H9 (cell line): ENCODE measurements at regions not wholly inside any gene's neighbourhood (a gene's known extent, or its start where the extent isn't known, plus 50 kb on each side); places are given as distances from the start of the nearest gene placed in this dataset.

Experiments
- DNase-seq: peaks from one replicate; pipeline ENCODE4 v3.0.0-alpha.2; 2017
- H2AFZ ChIP-seq: one replicate; pipeline ENCODE4 v1.6.1; 2013; ENCODE audit warnings: mild to moderate bottlenecking, low read length, control low read depth, moderate library complexity
- H2AK5ac ChIP-seq: 2 replicates; pipeline ENCODE4 v1.6.1; 2013; ENCODE audit warnings: low read length, control low read depth, mixed read lengths; ENCODE audit not compliant: insufficient read length
- H2BK120ac ChIP-seq: one replicate; pipeline ENCODE4 v1.6.1; 2013; ENCODE audit warnings: low read depth, mild to moderate bottlenecking, low read length, control low read depth, inconsistent platforms; ENCODE audit not compliant: poor library complexity, severe bottlenecking
- H2BK12ac ChIP-seq: 2 replicates; pipeline ENCODE4 v1.6.1; 2013; ENCODE audit warnings: low read length, control low read depth, mixed read lengths, low read depth; ENCODE audit not compliant: insufficient read length
- H2BK15ac ChIP-seq: 2 replicates; pipeline ENCODE4 v1.6.1; 2013; ENCODE audit warnings: low read depth, low read length, control low read depth
- H2BK20ac ChIP-seq: one replicate; pipeline ENCODE4 v1.6.1; 2013; ENCODE audit warnings: low read depth, mild to moderate bottlenecking, low read length, control low read depth, inconsistent platforms; ENCODE audit not compliant: poor library complexity, severe bottlenecking
- H2BK5ac ChIP-seq: 2 replicates; pipeline ENCODE4 v1.6.1; 2013; ENCODE audit warnings: low read length, control low read depth, mixed read lengths; ENCODE audit not compliant: insufficient read length
- H3K14ac ChIP-seq: 2 replicates; pipeline ENCODE4 v1.6.1; 2013; ENCODE audit warnings: low read length, control low read depth; ENCODE audit not compliant: insufficient read depth
- H3K18ac ChIP-seq: 2 replicates; pipeline ENCODE4 v1.6.1; 2013; ENCODE audit warnings: low read depth, mild to moderate bottlenecking, mixed read lengths, low read length, control low read depth; ENCODE audit not compliant: insufficient read length
- H3K23ac ChIP-seq: 2 replicates; pipeline ENCODE4 v1.6.1; 2013; ENCODE audit warnings: low read length, control low read depth, mixed read lengths, low read depth; ENCODE audit not compliant: insufficient read length
- H3K23me2 ChIP-seq: 2 replicates; pipeline ENCODE4 v1.6.1; 2013; ENCODE audit warnings: low read depth, mild to moderate bottlenecking, mixed read lengths, low read length, control low read depth; ENCODE audit not compliant: insufficient read length, poor library complexity, severe bottlenecking
- H3K27ac ChIP-seq: 2 replicates; pipeline ENCODE4 v1.5.1; 2013; ENCODE audit warnings: low read length, control low read depth, mixed read lengths, low read depth; ENCODE audit not compliant: insufficient read length
- H3K27me3 ChIP-seq: 2 replicates; pipeline ENCODE4 v1.6.1; 2013; ENCODE audit warnings: low read length, control low read depth, inconsistent platforms; ENCODE audit not compliant: insufficient read depth
- H3K4ac ChIP-seq: 2 replicates; pipeline ENCODE4 v1.6.1; 2013; ENCODE audit warnings: low read depth, mild to moderate bottlenecking, control low read depth, inconsistent platforms, low read length, moderate library complexity
- H3K4me1 ChIP-seq: 2 replicates; pipeline ENCODE4 v1.6.1; 2013; ENCODE audit warnings: low read length, control low read depth, inconsistent platforms; ENCODE audit not compliant: insufficient read depth
- H3K4me2 ChIP-seq: 2 replicates; pipeline ENCODE4 v1.6.1; 2013; ENCODE audit warnings: low read length, control low read depth, mixed read lengths; ENCODE audit not compliant: insufficient read length, insufficient read depth
- H3K56ac ChIP-seq: 2 replicates; pipeline ENCODE4 v1.6.1; 2013; ENCODE audit warnings: low read depth, mild to moderate bottlenecking, mixed read lengths, low read length, control low read depth; ENCODE audit not compliant: insufficient read length
- H3K79me1 ChIP-seq: 2 replicates; pipeline ENCODE4 v1.6.1; 2013; ENCODE audit warnings: low read depth, mild to moderate bottlenecking, moderate library complexity, low read length, control low read depth, inconsistent platforms; ENCODE audit not compliant: insufficient read depth, poor library complexity, severe bottlenecking
- H3K79me2 ChIP-seq: 2 replicates; pipeline ENCODE4 v1.6.1; 2013; ENCODE audit warnings: low read length, control low read depth, inconsistent platforms; ENCODE audit not compliant: insufficient read depth
- H3K9ac ChIP-seq: 2 replicates; pipeline ENCODE4 v1.6.1; 2013; ENCODE audit warnings: low read length, control low read depth, mixed read lengths; ENCODE audit not compliant: insufficient read length; ENCODE audit errors: extremely low read depth
- H3K9me3 ChIP-seq: one replicate; pipeline ENCODE4 v1.6.1; 2013; ENCODE audit warnings: low read depth, low read length, inconsistent platforms; ENCODE audit not compliant: control insufficient read depth
- H3T11ph ChIP-seq: one replicate; pipeline ENCODE4 v1.6.1; 2013; ENCODE audit warnings: mild to moderate bottlenecking, low read length, control low read depth, inconsistent platforms
- H4K20me1 ChIP-seq: one replicate; pipeline ENCODE4 v1.6.1; 2013; ENCODE audit not compliant: control insufficient read depth, insufficient read length, insufficient read depth
- H4K5ac ChIP-seq: 2 replicates; pipeline ENCODE4 v1.6.1; 2013; ENCODE audit warnings: low read depth, mild to moderate bottlenecking, mixed read lengths, low read length, control low read depth; ENCODE audit not compliant: insufficient read length
- H4K8ac ChIP-seq: replicated peaks from 2 replicates; pipeline ENCODE4 v1.6.1; 2013; ENCODE audit warnings: low read length, control low read depth, mixed read lengths, low read depth; ENCODE audit not compliant: insufficient read length
- H4K91ac ChIP-seq: 2 replicates; pipeline ENCODE4 v1.6.1; 2013; ENCODE audit warnings: low read depth, mild to moderate bottlenecking, moderate library complexity, mixed read lengths, low read length, control low read depth; ENCODE audit not compliant: insufficient read length
- H3K27ac Mint-ChIP-seq, 3 experiments: 2 replicates in 2 of 3; 3 replicates in 1 of 3; pipeline ENCODE4 v1.8.0; 2020 to 2021; ENCODE audit warnings: mixed read lengths in 3 of 3, mild to moderate bottlenecking in 1 of 3, moderate library complexity in 1 of 3
- H3K27me3 Mint-ChIP-seq: 2 replicates; pipeline ENCODE4 v1.8.0; 2021; ENCODE audit warnings: low read depth, mild to moderate bottlenecking, moderate library complexity, mixed read lengths
- H3K36me3 Mint-ChIP-seq, 3 experiments: 2 replicates in 2 of 3; 3 replicates in 1 of 3; pipeline ENCODE4 v1.8.0; 2020 to 2021; ENCODE audit warnings: low read depth in 3 of 3, mixed read lengths in 3 of 3; ENCODE audit not compliant: insufficient read depth in 1 of 3
- H3K4me1 Mint-ChIP-seq, 2 experiments: 2 replicates each; pipeline ENCODE4 v1.8.0; 2020; ENCODE audit warnings: mixed read lengths in 2 of 2
- H3K4me3 Mint-ChIP-seq, 2 experiments: 2 replicates in 1 of 2; 3 replicates in 1 of 2; pipeline ENCODE4 v1.8.0; 2020 to 2021; ENCODE audit warnings: mild to moderate bottlenecking in 2 of 2, mixed read lengths in 2 of 2, moderate library complexity in 1 of 2
- H3K9me3 Mint-ChIP-seq, 2 experiments: 2 replicates in 1 of 2; 3 replicates in 1 of 2; pipeline ENCODE4 v1.8.0; 2020; ENCODE audit warnings: mild to moderate bottlenecking in 2 of 2, mixed read lengths in 2 of 2, moderate library complexity in 1 of 2
- CTCF ChIP-seq: fragments of 200-600 bp; sonication (generic); conservative IDR thresholded peaks from 3 replicates; pipeline ENCODE4 v1.8.0; 2021; ENCODE audit warnings: antibody characterized with exemption, mild to moderate bottlenecking

DNA sequence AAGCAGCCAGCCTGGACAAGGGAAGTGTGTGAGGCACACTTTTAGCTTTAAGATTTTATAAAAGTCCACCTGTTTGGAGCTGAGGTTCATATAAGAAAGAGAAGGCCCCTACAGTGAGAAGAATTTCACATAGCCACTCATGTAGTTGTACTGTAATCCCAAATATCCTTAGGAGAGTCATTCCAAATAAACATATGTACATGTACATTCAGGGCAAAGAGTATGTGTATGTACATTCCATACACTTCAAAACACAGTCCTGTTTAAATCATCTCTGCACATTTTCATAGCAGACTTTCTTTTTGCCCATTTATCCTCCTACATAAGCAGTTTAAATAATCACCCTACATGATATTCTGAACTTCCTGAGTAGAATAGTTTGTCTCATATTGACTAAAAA lies 87.6 kb downstream of the GPR65 start:
- Histone ChIP-seq H2BK12ac (no peak overlapping the region), H2AK5ac (no peak overlapping the region), H3K27me3 (no peaks in the 10 kb centered on the region), H2BK20ac (no peak overlapping the region), H3K56ac (no peak overlapping the region), H4K5ac (no peak overlapping the region), H4K8ac (no peak overlapping the region), H3K79me2 (no peaks in the 10 kb centered on the region), H3K9me3 (no peaks in the 10 kb centered on the region), H3K23me2 (no peaks in the 10 kb centered on the region), H2BK15ac (no peak overlapping the region), H3K4me2 (no peak overlapping the region), H3K4me1 (peaks cover 3% of the 10 kb centered on the region; the same call in 1 of the 2 replicates), H3K4ac (no peak overlapping the region), H4K20me1 (no peaks in the 10 kb centered on the region), H3K9ac (no peak overlapping the region), H3K27ac (no peak overlapping the region), H2BK5ac (no peak overlapping the region), H3T11ph (no peak overlapping the region), H2AFZ (no peak overlapping the region), H3K18ac (no peak overlapping the region), H3K14ac (no peak overlapping the region), H3K79me1 (no peaks in the 10 kb centered on the region), H4K91ac (no peak overlapping the region), H2BK120ac (no peak overlapping the region), H3K23ac (no peak overlapping the region)
- Mint-ChIP-seq H3K27ac (no peak overlapping the region), H3K9me3 (no peaks in the 10 kb centered on the region), H3K4me3 (no peak overlapping the region), H3K4me1 (peaks cover 4 to 14% of the 10 kb centered on the region in 2 experiments; a peak in 2 of 4 replicates), H3K36me3 (no peaks in the 10 kb centered on the region), H3K27me3 (peaks cover 2% of the 10 kb centered on the region; the same call in 1 of the 2 replicates)
- no peak for DNase-seq
- TF ChIP-seq CTCF = no peak
